PC-3 (cell line): ENCODE measurements at regions not wholly inside any gene's neighbourhood (a gene's known extent, or its start where the extent isn't known, plus 50 kb on each side); places are given as distances from the start of the nearest gene placed in this dataset.

Experiments
- ATAC-seq: fragments of 200-7000 bp; cut with Tn5 transposase; 2 replicates; pipeline ENCODE4 v1.9.1; 2020; ENCODE audit warnings: mild to moderate bottlenecking, moderate library complexity
- BruUV-seq: library from RNA; stranded (reverse); fragments of 400-500 nt; replicated peaks from 2 replicates; lab custom pipeline; 2021; lab: Mats Ljungman, UMichigan
- CTCF ChIA-PET: fragments of 300-600 bp; sonication (Branson Sonifier 250); formaldehyde crosslinking; loops from one replicate; lab custom pipeline; 2022; ENCODE audit warnings: antibody characterized with exemption; lab: Charles Lee
- POLR2A ChIA-PET: fragments of 300-600 bp; sonication (Branson Sonifier 250); formaldehyde crosslinking; loops from one replicate; lab custom pipeline; 2022; ENCODE audit warnings: antibody characterized with exemption; ENCODE audit not compliant: unreplicated experiment; lab: Charles Lee
- DNase-seq: peaks from one replicate; pipeline ENCODE4 v3.0.0-alpha.2; 2015
- H2AFZ ChIP-seq: fragments of 300-600 bp; sonication (generic); 2 replicates; pipeline ENCODE4 v1.6.0; 2016; ENCODE audit warnings: antibody characterized with exemption, low read length
- H3F3A ChIP-seq: fragments of 300-600 bp; sonication (generic); one replicate; pipeline ENCODE4 v1.6.0; 2017; ENCODE audit warnings: antibody characterized with exemption, low read length, control low read depth, mild to moderate bottlenecking; ENCODE audit not compliant: unreplicated experiment
- H3K27ac ChIP-seq: fragments of 300-600 bp; sonication (generic); 2 replicates; pipeline ENCODE4 v1.5.1; 2016; ENCODE audit warnings: mild to moderate bottlenecking, low read length
- H3K27me3 ChIP-seq: fragments of 300-600 bp; sonication (generic); 2 replicates; pipeline ENCODE4 v1.6.1; 2016; ENCODE audit warnings: low read length, mixed read lengths
- H3K36me3 ChIP-seq: fragments of 300-600 bp; sonication (generic); 2 replicates; pipeline ENCODE4 v1.6.1; 2016; ENCODE audit warnings: low read depth, mixed run types, low read length, mixed read lengths
- H3K4me1 ChIP-seq: fragments of 300-600 bp; sonication (generic); 2 replicates; pipeline ENCODE4 v1.5.1; 2016; ENCODE audit warnings: low read length; ENCODE audit not compliant: insufficient read depth
- H3K4me2 ChIP-seq: fragments of 300-600 bp; sonication (generic); 2 replicates; pipeline ENCODE4 v1.6.0; 2016; ENCODE audit warnings: low read length
- H3K4me3 ChIP-seq: fragments of 300-600 bp; sonication (generic); 2 replicates; pipeline ENCODE4 v1.5.1; 2016; ENCODE audit warnings: mild to moderate bottlenecking, low read length, mixed read lengths
- H3K79me2 ChIP-seq: fragments of 300-600 bp; sonication (generic); 2 replicates; pipeline ENCODE4 v1.6.1; 2017; ENCODE audit warnings: low read length, mixed read lengths
- H3K9ac ChIP-seq: fragments of 300-600 bp; sonication (generic); 2 replicates; pipeline ENCODE4 v1.6.0; 2016; ENCODE audit warnings: mild to moderate bottlenecking, low read length
- H3K9me2 ChIP-seq: fragments of 300-600 bp; sonication (generic); replicated peaks from 2 replicates; pipeline ENCODE4 v1.6.1; 2016; ENCODE audit warnings: mixed run types, low read length, mixed read lengths
- H3K9me3 ChIP-seq: fragments of 300-600 bp; sonication (generic); 2 replicates; pipeline ENCODE4 v1.6.1; 2016; ENCODE audit warnings: low read length, mixed read lengths
- H4K20me1 ChIP-seq: fragments of 300-600 bp; sonication (generic); 2 replicates; pipeline ENCODE4 v1.6.1; 2016; ENCODE audit warnings: low read length, mixed read lengths
- CTCF ChIP-seq: fragments of 300-600 bp; sonication (generic); conservative IDR thresholded peaks from 2 replicates; pipeline ENCODE4 v1.5.1; 2017; ENCODE audit warnings: antibody characterized with exemption, low read depth, mild to moderate bottlenecking, low read length
- EZH2 ChIP-seq: fragments of 300-600 bp; sonication (generic); IDR thresholded peaks from one replicate; pipeline ENCODE4 v1.6.1; 2017; ENCODE audit warnings: antibody characterized with exemption, mild to moderate bottlenecking, low read length; ENCODE audit not compliant: unreplicated experiment
- EZH2phosphoT487 ChIP-seq: fragments of 300-600 bp; sonication (generic); IDR thresholded peaks from 2 replicates; pipeline ENCODE4 v1.6.1; 2018; ENCODE audit warnings: mild to moderate bottlenecking, antibody characterized with exemption, low read length, borderline replicate concordance
- intact Hi-C: fragments of 100-400 bp; cut with micrococcal nuclease; formaldehyde crosslinking; loops from 2 replicates; pipeline ENCODE4 v1.9.0; 2023

GRCh38 chr6:118761645-118762044 lies 110.3 kb upstream of the CEP85L start:
- no peak overlapping the region for H3K4me2 ChIP-seq
- no peak for TF ChIP-seq CTCF
- TF ChIP-seq EZH2phosphoT487: no peak
- TF ChIP-seq EZH2: no peak
- ChIA-PET POLR2A (no interaction called here), CTCF (no interaction called here)
- H3K9ac ChIP-seq: no peak overlapping the region
- intact Hi-C loops: no loop called here
- H3K9me3 ChIP-seq: no peaks in the 10 kb centered on the region
- H3F3A ChIP-seq: no peaks in the 10 kb centered on the region
- DNase-seq: no peak
- H3K4me3 ChIP-seq: no peak overlapping the region
- no peaks in the 10 kb centered on the region for H3K27me3 ChIP-seq
- no peaks in the 10 kb centered on the region for H3K36me3 ChIP-seq
- no peak overlapping the region for H2AFZ ChIP-seq
- H4K20me1 ChIP-seq: no peaks in the 10 kb centered on the region
- no peak overlapping the region for H3K27ac ChIP-seq
- ATAC-seq: no peak
- no peaks in the 10 kb centered on the region for H3K79me2 ChIP-seq
- no peaks in the 10 kb centered on the region for H3K4me1 ChIP-seq
- H3K9me2 ChIP-seq: no peaks in the 10 kb centered on the region
- no TSS peak for BruUV-seq

- no peak overlapping the region for H3K27ac ChIP-seq
- H3K36me3 ChIP-seq: no peaks in the 10 kb centered on the region
- intact Hi-C loops: no loop called here
- no TSS peak for BruUV-seq
- H3K4me2 ChIP-seq: no peak overlapping the region
- no peak overlapping the region for H2AFZ ChIP-seq
- CTCF ChIA-PET: no interaction called here
- H3K4me3 ChIP-seq: no peak overlapping the region
- H3K9me3 ChIP-seq: no peaks in the 10 kb centered on the region
- no peak for TF ChIP-seq EZH2
- no peak for TF ChIP-seq CTCF
- TF ChIP-seq EZH2phosphoT487: no peak
- DNase-seq (no peak), ATAC-seq (no peak)
- no peaks in the 10 kb centered on the region for H4K20me1 ChIP-seq
- no peaks in the 10 kb centered on the region for H3K27me3 ChIP-seq
- no peaks in the 10 kb centered on the region for H3K4me1 ChIP-seq
- POLR2A ChIA-PET: no interaction called here
- H3F3A ChIP-seq: no peaks in the 10 kb centered on the region
- no peaks in the 10 kb centered on the region for H3K79me2 ChIP-seq
- no peaks in the 10 kb centered on the region for H3K9me2 ChIP-seq
- no peak overlapping the region for H3K9ac ChIP-seq
Observed at GRCh38 chr6:118758946-118759345, 107.6 kb upstream of the CEP85L start.

GRCh38 chr6:118755941-118756646 lies 104.7 kb upstream of the CEP85L start:
- intact Hi-C loops: no loop called here
- TF ChIP-seq EZH2 (no peak), EZH2phosphoT487 (no peak)
- H3K79me2 ChIP-seq: no peaks in the 10 kb centered on the region
- POLR2A ChIA-PET: no interaction called here
- BruUV-seq: no TSS peak
- H3K4me3 ChIP-seq: no peak overlapping the region
- H3F3A ChIP-seq: no peaks in the 10 kb centered on the region
- H2AFZ ChIP-seq: no peak overlapping the region
- ATAC-seq (no peak), DNase-seq (no peak)
- H3K4me2 ChIP-seq: no peak overlapping the region
- H3K27ac ChIP-seq: no peak overlapping the region
- H3K27me3 ChIP-seq: no peaks in the 10 kb centered on the region
- H3K4me1 ChIP-seq: no peaks in the 10 kb centered on the region
- H3K36me3 ChIP-seq: no peaks in the 10 kb centered on the region
- H4K20me1 ChIP-seq: no peaks in the 10 kb centered on the region
- no peaks in the 10 kb centered on the region for H3K9me2 ChIP-seq
- H3K9ac ChIP-seq: no peak overlapping the region
- CTCF ChIA-PET: no interaction called here
- H3K9me3 ChIP-seq: no peaks in the 10 kb centered on the region
